IMR-90 (cell line): ENCODE measurements at regions not wholly inside any gene's neighbourhood (a gene's known extent, or its start where the extent isn't known, plus 50 kb on each side); places are given as distances from the start of the nearest gene placed in this dataset.
A peak's percentile ranks its signal among the peaks of the same experiment; 100 is the strongest.

Experiments used
- ATAC-seq: fragments of 200-7000 bp; cut with Tn5 transposase; 2 replicates; pipeline ENCODE4 v1.9.1; 2020; ENCODE audit warnings: low read depth, mild to moderate bottlenecking, moderate library complexity
- BruUV-seq: library from RNA; stranded (reverse); fragments of 400-500 nt; replicated peaks from 2 replicates; lab custom pipeline; 2021; lab: Mats Ljungman, UMichigan
- CTCF ChIA-PET: fragments of 300-600 bp; formaldehyde crosslinking; extraction: SDS; loops from one replicate; lab custom pipeline; 2021; ENCODE audit warnings: antibody characterized with exemption; lab: Yijun Ruan, JAX
- POLR2A ChIA-PET: fragments of 300-600 bp; sonication (Branson Sonifier 250); formaldehyde crosslinking; loops from one replicate; lab custom pipeline; 2022; ENCODE audit warnings: antibody characterized with exemption; ENCODE audit not compliant: unreplicated experiment; lab: Charles Lee
- DNase-seq: peaks from one replicate; pipeline ENCODE4 v3.0.0; 2013
- H2AFZ ChIP-seq: replicated peaks from 2 replicates; pipeline ENCODE3; 2013; ENCODE audit warnings: low read length, mild to moderate bottlenecking; ENCODE audit not compliant: poor library complexity
- H2AK5ac ChIP-seq: 2 replicates; pipeline ENCODE4 v1.6.1; 2013; ENCODE audit warnings: low read depth, low read length, inconsistent platforms
- H2AK9ac ChIP-seq: replicated peaks from 2 replicates; pipeline ENCODE3; 2013; ENCODE audit warnings: mild to moderate bottlenecking, low read depth, low read length, moderate library complexity; ENCODE audit not compliant: poor library complexity
- H2BK120ac ChIP-seq: 2 replicates; pipeline ENCODE4 v1.6.1; 2013; ENCODE audit warnings: low read depth, low read length, inconsistent platforms
- H2BK15ac ChIP-seq: 3 replicates; pipeline ENCODE4 v1.6.1; 2013; ENCODE audit warnings: low read depth, low read length, inconsistent platforms
- H2BK20ac ChIP-seq: 2 replicates; pipeline ENCODE4 v1.6.1; 2013; ENCODE audit warnings: low read depth, mild to moderate bottlenecking, inconsistent platforms, low read length, moderate library complexity
- H2BK5ac ChIP-seq: 2 replicates; pipeline ENCODE4 v1.6.1; 2013; ENCODE audit warnings: mild to moderate bottlenecking, low read depth, low read length, inconsistent platforms; ENCODE audit not compliant: poor library complexity, severe bottlenecking
- H3K14ac ChIP-seq: replicated peaks from 2 replicates; pipeline ENCODE4 v1.6.1; 2013; ENCODE audit warnings: low read depth, low read length, inconsistent platforms
- H3K18ac ChIP-seq: 2 replicates; pipeline ENCODE4 v1.6.1; 2013; ENCODE audit warnings: low read depth, low read length, control low read depth
- H3K23ac ChIP-seq: 2 replicates; pipeline ENCODE4 v1.6.1; 2013; ENCODE audit warnings: low read depth, low read length, inconsistent platforms
- H3K27ac ChIP-seq: 2 replicates; pipeline ENCODE4 v1.5.1; 2013; ENCODE audit warnings: mild to moderate bottlenecking, control low read depth, low read length; ENCODE audit not compliant: insufficient read depth
- H3K27me3 ChIP-seq: 2 replicates; pipeline ENCODE4 v1.6.1; 2013; ENCODE audit warnings: low read length; ENCODE audit not compliant: control insufficient read depth, insufficient read depth
- H3K36me3 ChIP-seq: 2 replicates; pipeline ENCODE4 v1.6.1; 2013; ENCODE audit warnings: low read length, mixed read lengths; ENCODE audit not compliant: control insufficient read depth, insufficient read depth
- H3K4ac ChIP-seq: 2 replicates; pipeline ENCODE4 v1.6.1; 2013; ENCODE audit warnings: low read depth, low read length, inconsistent platforms
- H3K4me1 ChIP-seq: 2 replicates; pipeline ENCODE4 v1.6.1; 2013; ENCODE audit warnings: low read length, mixed read lengths; ENCODE audit not compliant: control insufficient read depth, insufficient read depth
- H3K4me2 ChIP-seq: 2 replicates; pipeline ENCODE4 v1.6.1; 2013; ENCODE audit warnings: low read depth, mild to moderate bottlenecking, control low read depth, low read length, moderate library complexity
- H3K4me3 ChIP-seq: 2 replicates; pipeline ENCODE4 v1.5.1; 2013; ENCODE audit warnings: low read depth, mild to moderate bottlenecking, control low read depth, low read length, moderate library complexity; ENCODE audit not compliant: insufficient read depth
- H3K56ac ChIP-seq: 2 replicates; pipeline ENCODE4 v1.6.1; 2013; ENCODE audit warnings: low read length, inconsistent platforms; ENCODE audit not compliant: insufficient read depth; ENCODE audit errors: extremely low read depth
- H3K79me1 ChIP-seq, 2 experiments: 2 replicates each; pipeline ENCODE4 v1.6.1; 2013; ENCODE audit warnings: low read length in 2 of 2, inconsistent platforms in 1 of 2, low read depth in 1 of 2
- H3K9ac ChIP-seq: 2 replicates; pipeline ENCODE4 v1.6.1; 2013; ENCODE audit warnings: low read depth, low read length, control low read depth
- H3K9me1 ChIP-seq: 2 replicates; pipeline ENCODE4 v1.6.1; 2013; ENCODE audit warnings: low read length, inconsistent platforms; ENCODE audit not compliant: insufficient read depth
- H3K9me3 ChIP-seq: 2 replicates; pipeline ENCODE4 v1.6.1; 2013; ENCODE audit warnings: low read length; ENCODE audit not compliant: control insufficient read depth, insufficient read depth
- H4K20me1 ChIP-seq: 2 replicates; pipeline ENCODE4 v1.6.1; 2013; ENCODE audit warnings: low read length, inconsistent platforms; ENCODE audit not compliant: insufficient read depth
- H4K5ac ChIP-seq: 2 replicates; pipeline ENCODE4 v1.6.1; 2013; ENCODE audit warnings: mild to moderate bottlenecking, low read depth, low read length, control low read depth
- H4K8ac ChIP-seq, 2 experiments: 2 replicates each; pipeline ENCODE4 v1.6.1; 2013; ENCODE audit warnings: low read depth in 2 of 2, low read length in 2 of 2, control low read depth in 1 of 2, inconsistent platforms in 1 of 2
- H4K91ac ChIP-seq: 2 replicates; pipeline ENCODE4 v1.6.1; 2013; ENCODE audit warnings: low read depth, low read length, inconsistent platforms; ENCODE audit not compliant: insufficient read depth
- BHLHE40 ChIP-seq: fragments of 150-350 bp; IDR thresholded peaks from 2 replicates; pipeline ENCODE4 v1.6.1; 2016; ENCODE audit warnings: mild to moderate bottlenecking, low read depth, low read length
- CHD1 ChIP-seq: IDR thresholded peaks from 2 replicates; pipeline ENCODE4 v1.6.1; 2012; ENCODE audit warnings: low read depth, low read length, improper control_type of control experiment
- CTCF ChIP-seq: conservative IDR thresholded peaks from 2 replicates; pipeline ENCODE4 v1.5.1; 2012; ENCODE audit warnings: mild to moderate bottlenecking, low read depth, low read length, improper control_type of control experiment
- FOS ChIP-seq: fragments of 150-350 bp; IDR thresholded peaks from 2 replicates; pipeline ENCODE4 v1.6.1; 2016; ENCODE audit warnings: low read depth, low read length
- MAFK ChIP-seq: IDR thresholded peaks from 2 replicates; pipeline ENCODE4 v1.6.1; 2012; ENCODE audit warnings: low read depth, low read length, improper control_type of control experiment
- MAZ ChIP-seq: IDR thresholded peaks from 2 replicates; pipeline ENCODE4 v1.6.1; 2012; ENCODE audit warnings: low read depth, mild to moderate bottlenecking, low read length, improper control_type of control experiment, moderate library complexity, borderline replicate concordance
- MXI1 ChIP-seq: IDR thresholded peaks from 2 replicates; pipeline ENCODE4 v1.6.1; 2012; ENCODE audit warnings: low read depth, mild to moderate bottlenecking, low read length, moderate library complexity, borderline replicate concordance
- NFE2L2 ChIP-seq: fragments of 150-350 bp; IDR thresholded peaks from 2 replicates; pipeline ENCODE4 v1.6.1; 2016; ENCODE audit warnings: low read depth, mild to moderate bottlenecking, low read length
- POLR2A ChIP-seq: IDR thresholded peaks from 2 replicates; pipeline ENCODE4 v1.6.1; 2012; ENCODE audit warnings: mild to moderate bottlenecking, low read depth, low read length
- RAD21 ChIP-seq: IDR thresholded peaks from 2 replicates; pipeline ENCODE4 v1.6.1; 2012; ENCODE audit warnings: low read length, improper control_type of control experiment
- RCOR1 ChIP-seq: IDR thresholded peaks from 2 replicates; pipeline ENCODE4 v1.6.1; 2012; ENCODE audit warnings: mild to moderate bottlenecking, low read length, improper control_type of control experiment; ENCODE audit not compliant: insufficient replicate concordance
- RFX5 ChIP-seq: IDR thresholded peaks from 2 replicates; pipeline ENCODE4 v1.8.0; 2012; ENCODE audit warnings: low read depth, mild to moderate bottlenecking, low read length, moderate library complexity
- SMC3 ChIP-seq: fragments of 150-350 bp; IDR thresholded peaks from 2 replicates; pipeline ENCODE4 v1.6.1; 2016; ENCODE audit warnings: low read depth, mild to moderate bottlenecking, antibody characterized with exemption, low read length, moderate library complexity
- WGBS, 2 experiments: methylation state at CpG; one replicate each; pipeline versions ENCODE4 v1.1.5 to v1.1.7; 2013; ENCODE audit warnings: missing lambda C conversion rate in 2 of 2; ENCODE audit not compliant: insufficient read length in 1 of 2; ENCODE audit errors: extremely low coverage in 2 of 2; 5-methylcytosine and 5-hydroxymethylcytosine counted together
- dilution Hi-C: fragments of 300-500 bp; cut with HindIII; formaldehyde crosslinking; loops from one replicate; pipeline ENCODE4 v1.14.3; 2018; ENCODE audit warnings: low sequenced_read_pairs; ENCODE audit not compliant: unreplicated experiment
- in situ Hi-C: fragments of 300-500 bp; cut with MboI; formaldehyde crosslinking; loops from 3 replicates; pipeline ENCODE4 v1.14.3; 2019; ENCODE audit warnings: low sequenced_read_pairs, inconsistent platforms, mixed read lengths
- intact Hi-C: fragments of 100-400 bp; cut with micrococcal nuclease; formaldehyde crosslinking; loops from 2 replicates; pipeline ENCODE4 v1.10.0; 2022
- TF ChIP-seq, protein P1 (sequence below): fragments of 150-350 bp; IDR thresholded peaks from 2 replicates; pipeline ENCODE4 v1.6.1; 2017; ENCODE audit warnings: mild to moderate bottlenecking, antibody characterized with exemption, low read length, low read depth

DNA sequence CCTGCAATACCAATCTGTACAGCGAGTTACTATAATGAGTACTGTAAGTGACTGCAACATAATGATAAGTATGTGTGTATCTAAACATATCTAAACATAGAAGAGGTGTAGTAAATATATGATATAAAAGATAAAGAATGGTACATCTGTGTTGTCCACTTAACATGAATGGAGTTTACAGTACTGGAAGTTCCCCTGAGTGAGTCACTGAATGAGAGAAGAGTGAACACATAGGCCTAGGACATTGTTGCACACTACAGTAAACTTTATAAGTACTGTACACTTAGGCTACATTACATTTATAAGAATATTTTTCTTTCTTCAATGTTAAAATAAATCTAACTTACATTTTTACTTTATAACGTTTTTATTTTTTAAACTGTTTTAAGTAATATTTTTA, 380.4 kb downstream of the MMUT start:
- no peak overlapping the region for H3K4ac ChIP-seq
- CTCF ChIA-PET, result no interaction called here
- H3K18ac ChIP-seq, result no peak overlapping the region
- H4K20me1 ChIP-seq, result no peaks in the 10 kb centered on the region
- H4K91ac ChIP-seq, result no peak overlapping the region
- H2BK15ac ChIP-seq, result no peak overlapping the region
- no peak overlapping the region for H2AK5ac ChIP-seq
- H4K8ac ChIP-seq, result no peak overlapping the region
- H2AK9ac ChIP-seq, result no peak overlapping the region
- no peak overlapping the region for H3K4me2 ChIP-seq
- H2AFZ ChIP-seq, result no peak overlapping the region
- no peak overlapping the region for H2BK20ac ChIP-seq
- no peak overlapping the region for H3K14ac ChIP-seq
- no peak overlapping the region for H3K23ac ChIP-seq
- POLR2A ChIA-PET, result no interaction called here
- dilution Hi-C loops (no loop called here), in situ Hi-C loops (no loop called here), intact Hi-C loops (no loop called here)
- H3K36me3 ChIP-seq, result no peaks in the 10 kb centered on the region
- ATAC-seq (no peak), DNase-seq (peak; percentile 4)
- WGBS, 2 experiments, result no CpG with 5 or more reads among the region's 2 CpGs
- no peak overlapping the region for H3K4me3 ChIP-seq
- no peak overlapping the region for H3K56ac ChIP-seq
- no peaks in the 10 kb centered on the region for H3K9me3 ChIP-seq
- no peak overlapping the region for H4K5ac ChIP-seq
- TF ChIP-seq RCOR1 (no peak), CHD1 (no peak), NFE2L2 (no peak), MXI1 (no peak), BHLHE40 (no peak), RFX5 (no peak), POLR2A (no peak), CTCF (no peak), MAFK (no peak), RAD21 (no peak), SMC3 (no peak), FOS (no peak), MAZ (no peak)
- TF ChIP-seq, protein P1, sequence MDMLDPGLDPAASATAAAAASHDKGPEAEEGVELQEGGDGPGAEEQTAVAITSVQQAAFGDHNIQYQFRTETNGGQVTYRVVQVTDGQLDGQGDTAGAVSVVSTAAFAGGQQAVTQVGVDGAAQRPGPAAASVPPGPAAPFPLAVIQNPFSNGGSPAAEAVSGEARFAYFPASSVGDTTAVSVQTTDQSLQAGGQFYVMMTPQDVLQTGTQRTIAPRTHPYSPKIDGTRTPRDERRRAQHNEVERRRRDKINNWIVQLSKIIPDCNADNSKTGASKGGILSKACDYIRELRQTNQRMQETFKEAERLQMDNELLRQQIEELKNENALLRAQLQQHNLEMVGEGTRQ, result no peak
- no peaks in the 10 kb centered on the region for H3K27me3 ChIP-seq
- H2BK5ac ChIP-seq, result no peak overlapping the region
- no TSS peak for BruUV-seq
- no peak overlapping the region for H3K27ac ChIP-seq
- H3K9me1 ChIP-seq, result no peaks in the 10 kb centered on the region
- no peaks in the 10 kb centered on the region for H3K4me1 ChIP-seq
- no peaks in the 10 kb centered on the region for H3K79me1 ChIP-seq
- no peak overlapping the region for H3K9ac ChIP-seq
- H2BK120ac ChIP-seq, result no peak overlapping the region
